ENCODE measurements at regions not wholly inside any gene's neighbourhood (a gene's known extent, or its start where the extent isn't known, plus 50 kb on each side); places are given as distances from the start of the nearest gene placed in this dataset.
"Not testable (repeated sequence)": the region's sequence is repeated elsewhere in the genome, so short reads cannot be mapped to it uniquely, and the experiment has no call there.

GRCh38 chr17:53472586-53472985, 350.1 kb upstream of the KIF2B start:
- TF ChIP-seq, protein P1, sequence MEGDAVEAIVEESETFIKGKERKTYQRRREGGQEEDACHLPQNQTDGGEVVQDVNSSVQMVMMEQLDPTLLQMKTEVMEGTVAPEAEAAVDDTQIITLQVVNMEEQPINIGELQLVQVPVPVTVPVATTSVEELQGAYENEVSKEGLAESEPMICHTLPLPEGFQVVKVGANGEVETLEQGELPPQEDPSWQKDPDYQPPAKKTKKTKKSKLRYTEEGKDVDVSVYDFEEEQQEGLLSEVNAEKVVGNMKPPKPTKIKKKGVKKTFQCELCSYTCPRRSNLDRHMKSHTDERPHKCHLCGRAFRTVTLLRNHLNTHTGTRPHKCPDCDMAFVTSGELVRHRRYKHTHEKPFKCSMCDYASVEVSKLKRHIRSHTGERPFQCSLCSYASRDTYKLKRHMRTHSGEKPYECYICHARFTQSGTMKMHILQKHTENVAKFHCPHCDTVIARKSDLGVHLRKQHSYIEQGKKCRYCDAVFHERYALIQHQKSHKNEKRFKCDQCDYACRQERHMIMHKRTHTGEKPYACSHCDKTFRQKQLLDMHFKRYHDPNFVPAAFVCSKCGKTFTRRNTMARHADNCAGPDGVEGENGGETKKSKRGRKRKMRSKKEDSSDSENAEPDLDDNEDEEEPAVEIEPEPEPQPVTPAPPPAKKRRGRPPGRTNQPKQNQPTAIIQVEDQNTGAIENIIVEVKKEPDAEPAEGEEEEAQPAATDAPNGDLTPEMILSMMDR (IDR thresholded peaks at IDR 0.05): no peak
- Mint-ChIP-seq H3K9me3 (ENCODE audit: unreplicated experiment) (peaks cover 7% of the 10 kb centered on the region), H3K27ac (ENCODE audit: unreplicated experiment) (no peak overlapping the region), H3K4me3 (ENCODE audit: unreplicated experiment) (no peak overlapping the region), H3K27me3 (ENCODE audit: unreplicated experiment) (no peaks in the 10 kb centered on the region), H3K4me1 (ENCODE audit: unreplicated experiment) (peaks cover 32% of the 10 kb centered on the region), H3K36me3 (ENCODE audit: unreplicated experiment) (no peaks in the 10 kb centered on the region)
- DNase-seq (ENCODE audit: extremely low spot score, unreplicated experiment): no peak

DNA sequence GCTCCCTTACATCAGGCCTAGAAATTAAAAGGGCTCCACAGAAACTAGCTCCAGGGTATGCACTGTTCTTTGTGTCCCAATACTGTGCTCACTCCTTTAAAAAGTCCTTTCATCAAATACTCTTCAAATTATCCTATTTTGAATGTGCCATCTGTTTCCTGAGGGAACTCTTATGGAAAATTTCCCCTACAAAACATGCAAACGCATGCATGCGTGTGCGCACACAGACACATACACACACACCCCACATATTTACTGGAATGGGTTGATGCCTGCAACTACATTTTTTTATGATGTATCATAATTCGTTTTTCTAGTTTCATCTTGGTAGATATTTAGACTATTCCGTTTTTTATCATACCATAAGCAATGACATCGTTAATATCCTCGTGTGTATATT, 351.2 kb upstream of the KIF2B start:
- H3K27ac Mint-ChIP-seq (ENCODE audit: unreplicated experiment): no peak overlapping the region
- H3K27me3 Mint-ChIP-seq (ENCODE audit: unreplicated experiment): no peaks in the 10 kb centered on the region
- H3K36me3 Mint-ChIP-seq (ENCODE audit: unreplicated experiment): no peaks in the 10 kb centered on the region
- TF ChIP-seq, protein P1 (IDR thresholded peaks at IDR 0.05): no peak
- peaks cover 38% of the 10 kb centered on the region for H3K4me1 Mint-ChIP-seq (ENCODE audit: unreplicated experiment)
- no peak overlapping the region for H3K4me3 Mint-ChIP-seq (ENCODE audit: unreplicated experiment)
- DNase-seq (ENCODE audit: extremely low spot score, unreplicated experiment): no peak
- peaks cover 7% of the 10 kb centered on the region for H3K9me3 Mint-ChIP-seq (ENCODE audit: unreplicated experiment)

- H3K27ac Mint-ChIP-seq (ENCODE audit: unreplicated experiment): no peak overlapping the region
- no peak for DNase-seq (ENCODE audit: extremely low spot score, unreplicated experiment)
- no peaks in the 10 kb centered on the region for H3K36me3 Mint-ChIP-seq (ENCODE audit: unreplicated experiment)
- no peaks in the 10 kb centered on the region for H3K27me3 Mint-ChIP-seq (ENCODE audit: unreplicated experiment)
- H3K4me1 Mint-ChIP-seq (ENCODE audit: unreplicated experiment): peaks cover 40% of the 10 kb centered on the region
- H3K9me3 Mint-ChIP-seq (ENCODE audit: unreplicated experiment): peaks cover 7% of the 10 kb centered on the region
- no peak overlapping the region for H3K4me3 Mint-ChIP-seq (ENCODE audit: unreplicated experiment)
- TF ChIP-seq, protein P1 (IDR thresholded peaks at IDR 0.05): no peak
Observed at GRCh38 chr17:53470626-53471025, 352.1 kb upstream of the KIF2B start.

- no peak for DNase-seq (ENCODE audit: extremely low spot score, unreplicated experiment)
- Mint-ChIP-seq H3K4me1 (ENCODE audit: unreplicated experiment) (peaks cover 32% of the 10 kb centered on the region), H3K27ac (ENCODE audit: unreplicated experiment) (no peak overlapping the region), H3K4me3 (ENCODE audit: unreplicated experiment) (no peak overlapping the region), H3K9me3 (ENCODE audit: unreplicated experiment) (peaks cover 7% of the 10 kb centered on the region), H3K27me3 (ENCODE audit: unreplicated experiment) (no peaks in the 10 kb centered on the region), H3K36me3 (ENCODE audit: unreplicated experiment) (no peaks in the 10 kb centered on the region)
- TF ChIP-seq, protein P1 (IDR thresholded peaks at IDR 0.05): no peak
Observed at GRCh38 chr17:53466733-53467132, 356.0 kb upstream of the KIF2B start.

DNA sequence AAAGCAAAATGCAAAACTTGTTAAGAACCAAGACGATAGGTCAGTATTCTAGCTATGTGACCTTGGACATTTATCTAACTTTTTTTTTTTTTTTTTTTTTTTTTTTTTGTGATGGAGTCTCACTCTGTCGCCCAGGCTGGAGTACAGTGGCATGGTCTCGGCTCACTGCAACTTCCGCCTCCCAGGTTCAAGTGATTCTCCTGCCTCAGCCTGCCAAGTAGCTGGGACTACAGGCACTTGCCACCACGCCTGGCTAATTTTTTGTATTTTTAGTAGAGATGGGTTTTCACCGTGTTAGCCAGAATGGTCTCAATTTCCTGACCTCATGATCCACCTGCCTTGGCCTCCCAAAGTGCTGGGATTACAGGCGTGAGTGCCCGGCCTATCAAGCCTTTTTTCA, 358.3 kb upstream of the KIF2B start:
- not testable (repeated sequence) for H3K27me3 Mint-ChIP-seq (ENCODE audit: unreplicated experiment); H3K4me3 Mint-ChIP-seq (ENCODE audit: unreplicated experiment); H3K36me3 Mint-ChIP-seq (ENCODE audit: unreplicated experiment); DNase-seq (ENCODE audit: extremely low spot score, unreplicated experiment); H3K27ac Mint-ChIP-seq (ENCODE audit: unreplicated experiment)
- Mint-ChIP-seq H3K4me1 (ENCODE audit: unreplicated experiment) (peaks cover 26% of the 10 kb centered on the region), H3K9me3 (ENCODE audit: unreplicated experiment) (peaks cover 14% of the 10 kb centered on the region)

- no peak overlapping the region for H3K27ac Mint-ChIP-seq (ENCODE audit: unreplicated experiment)
- H3K9me3 Mint-ChIP-seq (ENCODE audit: unreplicated experiment): peaks cover 10% of the 10 kb centered on the region
- H3K27me3 Mint-ChIP-seq (ENCODE audit: unreplicated experiment): no peaks in the 10 kb centered on the region
- H3K36me3 Mint-ChIP-seq (ENCODE audit: unreplicated experiment): no peaks in the 10 kb centered on the region
- no peak overlapping the region for H3K4me3 Mint-ChIP-seq (ENCODE audit: unreplicated experiment)
- H3K4me1 Mint-ChIP-seq (ENCODE audit: unreplicated experiment): peaks cover 26% of the 10 kb centered on the region
- TF ChIP-seq, protein P1 (IDR thresholded peaks at IDR 0.05): no peak
- DNase-seq (ENCODE audit: extremely low spot score, unreplicated experiment): no peak
Observed at GRCh38 chr17:53463363-53463762, 359.4 kb upstream of the KIF2B start.

Measured in osteocyte (in vitro differentiated cells).